SK-N-SH treated with all-trans-retinoic acid at 6 μM for 48 hours (cell line): ENCODE measurements at regions not wholly inside any gene's neighbourhood (a gene's known extent, or its start where the extent isn't known, plus 50 kb on each side); places are given as distances from the start of the nearest gene placed in this dataset.
A peak's percentile ranks its signal among the peaks of the same experiment; 100 is the strongest.

Source experiments
- ATAC-seq: fragments of 200-7000 bp; cut with Tn5 transposase; 3 replicates; pipeline ENCODE4 v1.9.1; 2020; ENCODE audit warnings: mild to moderate bottlenecking, moderate library complexity
- ARNTL ChIP-seq: fragments of 450-650 bp; formaldehyde crosslinking; IDR thresholded peaks from 2 replicates; pipeline ENCODE4 v1.5.0; 2020; ENCODE audit warnings: low read depth, mild to moderate bottlenecking, moderate library complexity, borderline replicate concordance
- BACH2 ChIP-seq: fragments of 250-450 bp; sonication (Bioruptor Pico); IDR thresholded peaks from 2 replicates; pipeline ENCODE4 v1.9.0; 2021; ENCODE audit warnings: mild to moderate bottlenecking, borderline replicate concordance
- CSDC2 ChIP-seq: fragments of 250-450 bp; sonication (Bioruptor Pico); IDR thresholded peaks from 2 replicates; pipeline ENCODE4 v1.5.0; 2020; ENCODE audit warnings: mild to moderate bottlenecking, moderate library complexity
- ESRRG ChIP-seq: fragments of 250-450 bp; sonication (Bioruptor Pico); IDR thresholded peaks from 2 replicates; pipeline ENCODE4 v1.6.1; 2021; ENCODE audit warnings: mild to moderate bottlenecking
- GLIS3 ChIP-seq: fragments of 250-450 bp; sonication (Bioruptor Pico); IDR thresholded peaks from 2 replicates; pipeline ENCODE4 v1.5.0; 2020; ENCODE audit warnings: mild to moderate bottlenecking, moderate library complexity
- ISL1 ChIP-seq: fragments of 250-450 bp; sonication (Bioruptor Pico); IDR thresholded peaks from 2 replicates; pipeline ENCODE4 v2.1.2; 2022; ENCODE audit warnings: mild to moderate bottlenecking, moderate library complexity
- OSR1 ChIP-seq: fragments of 250-450 bp; sonication (Bioruptor Pico); IDR thresholded peaks from 2 replicates; pipeline ENCODE4 v1.8.0; 2022; ENCODE audit warnings: moderate library complexity, mild to moderate bottlenecking, inconsistent platforms
- PPARA ChIP-seq: fragments of 250-450 bp; sonication (Bioruptor Pico); IDR thresholded peaks from 2 replicates; pipeline ENCODE4 v1.5.0; 2020; ENCODE audit warnings: mild to moderate bottlenecking, borderline replicate concordance
- RARB ChIP-seq: fragments of 250-450 bp; sonication (Bioruptor Pico); IDR thresholded peaks from 2 replicates; pipeline ENCODE4 v1.8.0; 2021; ENCODE audit warnings: mild to moderate bottlenecking, moderate library complexity
- SNAI2 ChIP-seq: fragments of 250-450 bp; sonication (Bioruptor Pico); IDR thresholded peaks from 2 replicates; pipeline ENCODE4 v1.5.0; 2020; ENCODE audit warnings: mild to moderate bottlenecking, moderate library complexity
- TCF4 ChIP-seq: fragments of 250-450 bp; sonication (Bioruptor Pico); IDR thresholded peaks from 2 replicates; pipeline ENCODE4 v1.8.0; 2021; ENCODE audit warnings: mild to moderate bottlenecking, moderate library complexity, borderline replicate concordance
- TOX ChIP-seq: fragments of 250-450 bp; sonication (Bioruptor Pico); IDR thresholded peaks from 2 replicates; pipeline ENCODE4 v1.8.0; 2021; ENCODE audit warnings: mild to moderate bottlenecking, moderate library complexity, borderline replicate concordance
- ZC3H10 ChIP-seq: fragments of 250-450 bp; sonication (Bioruptor Pico); IDR thresholded peaks from 2 replicates; pipeline ENCODE4 v1.5.1; 2021; ENCODE audit warnings: mild to moderate bottlenecking, moderate library complexity
- ZFP30 ChIP-seq: fragments of 450-650 bp; formaldehyde crosslinking; IDR thresholded peaks from 2 replicates; pipeline ENCODE4 v1.5.0; 2022; ENCODE audit warnings: mild to moderate bottlenecking, moderate library complexity
- ZNF565 ChIP-seq: fragments of 450-650 bp; formaldehyde crosslinking; conservative IDR thresholded peaks from 2 replicates; pipeline ENCODE4 v1.5.0; 2020; ENCODE audit warnings: low read depth, mild to moderate bottlenecking, moderate library complexity
- ZNF70 ChIP-seq: fragments of 450-650 bp; formaldehyde crosslinking; IDR thresholded peaks from 2 replicates; pipeline ENCODE4 v1.5.0; 2020; ENCODE audit warnings: mild to moderate bottlenecking, moderate library complexity
- ZNF8 ChIP-seq: fragments of 450-650 bp; formaldehyde crosslinking; IDR thresholded peaks from 2 replicates; pipeline ENCODE4 v1.5.0; 2020; ENCODE audit warnings: mild to moderate bottlenecking, moderate library complexity
- TF ChIP-seq, protein P1 (sequence below): fragments of 250-450 bp; sonication (Bioruptor Pico); IDR thresholded peaks from 2 replicates; pipeline ENCODE4 v1.5.1; 2020; ENCODE audit warnings: low read depth, mild to moderate bottlenecking, moderate library complexity
- TF ChIP-seq, protein P2 (sequence below): fragments of 250-450 bp; sonication (Bioruptor Pico); IDR thresholded peaks from 2 replicates; pipeline ENCODE4 v1.5.1; 2021; ENCODE audit warnings: mild to moderate bottlenecking, moderate library complexity
- TF ChIP-seq, protein P3 (sequence below): fragments of 250-450 bp; sonication (Bioruptor Pico); IDR thresholded peaks from 2 replicates; pipeline ENCODE4 v1.8.0; 2021; ENCODE audit warnings: low read depth, mild to moderate bottlenecking, moderate library complexity, borderline replicate concordance
- TF ChIP-seq, protein P4 (sequence below): fragments of 250-450 bp; sonication (Bioruptor Pico); IDR thresholded peaks from 2 replicates; pipeline ENCODE4 v1.8.0; 2020; ENCODE audit warnings: mild to moderate bottlenecking, moderate library complexity, borderline replicate concordance
- TF ChIP-seq, protein P5 (sequence below): fragments of 250-450 bp; sonication (Bioruptor Pico); IDR thresholded peaks from 2 replicates; pipeline ENCODE4 v1.5.0; 2020; ENCODE audit warnings: mild to moderate bottlenecking, moderate library complexity

DNA sequence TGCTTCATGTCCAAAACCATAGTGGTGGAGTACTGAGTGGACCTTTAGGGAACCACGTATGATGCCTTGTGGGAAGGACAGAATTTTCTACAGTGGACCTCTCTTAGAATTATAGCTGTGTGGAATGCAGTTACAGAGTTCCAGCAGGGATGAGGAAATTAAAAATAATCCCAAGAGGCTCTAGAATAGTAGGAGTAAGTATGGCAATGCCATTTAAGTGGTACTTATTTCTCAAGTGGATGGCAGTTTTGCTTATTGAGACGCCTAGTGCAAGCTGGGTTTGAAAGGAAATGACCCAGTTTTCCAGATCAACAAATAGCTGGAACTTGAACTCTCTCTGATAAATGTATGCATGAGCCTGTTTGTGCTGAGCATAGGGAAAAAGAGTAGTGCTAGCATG lies 431.6 kb downstream of the PRR16 start:
- TF ChIP-seq ZNF70 (CRISPR knock-in tag) (no peak), CSDC2 (CRISPR knock-in tag) (no peak), TOX (CRISPR knock-in tag) (no peak), ZC3H10 (no peak), ZNF565 (CRISPR knock-in tag) (no peak), ESRRG (CRISPR knock-in tag) (no peak), BACH2 (CRISPR knock-in tag) (no peak), GLIS3 (no peak)
- TF ChIP-seq, protein P1, sequence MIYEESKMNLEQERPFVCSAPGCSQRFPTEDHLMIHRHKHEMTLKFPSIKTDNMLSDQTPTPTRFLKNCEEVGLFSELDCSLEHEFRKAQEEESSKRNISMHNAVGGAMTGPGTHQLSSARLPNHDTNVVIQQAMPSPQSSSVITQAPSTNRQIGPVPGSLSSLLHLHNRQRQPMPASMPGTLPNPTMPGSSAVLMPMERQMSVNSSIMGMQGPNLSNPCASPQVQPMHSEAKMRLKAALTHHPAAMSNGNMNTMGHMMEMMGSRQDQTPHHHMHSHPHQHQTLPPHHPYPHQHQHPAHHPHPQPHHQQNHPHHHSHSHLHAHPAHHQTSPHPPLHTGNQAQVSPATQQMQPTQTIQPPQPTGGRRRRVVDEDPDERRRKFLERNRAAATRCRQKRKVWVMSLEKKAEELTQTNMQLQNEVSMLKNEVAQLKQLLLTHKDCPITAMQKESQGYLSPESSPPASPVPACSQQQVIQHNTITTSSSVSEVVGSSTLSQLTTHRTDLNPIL (CRISPR knock-in tag): no peak
- TF ChIP-seq, all 23 proteins: peak for 0
- no peak for ATAC-seq

DNA sequence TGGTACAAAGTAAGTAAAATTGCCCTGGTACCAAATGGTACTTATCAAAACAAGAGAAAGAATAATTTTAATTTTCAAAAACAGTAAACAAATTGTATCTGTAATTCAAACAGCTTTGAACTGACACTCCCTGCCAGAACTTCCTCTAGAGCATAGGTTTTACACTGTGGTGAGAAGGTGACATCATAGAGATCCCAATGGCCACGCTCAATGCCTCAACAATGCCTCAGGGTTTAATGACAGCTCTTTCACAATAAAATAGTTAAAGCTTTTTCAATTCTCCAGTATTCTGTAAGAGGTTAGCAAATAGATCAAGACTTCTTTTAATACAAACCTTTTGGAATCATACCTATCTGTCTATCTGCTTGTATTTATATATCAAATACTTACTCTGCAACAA lies 437.1 kb downstream of the PRR16 start:
- no peak for TF ChIP-seq ZNF565 (CRISPR knock-in tag)
- TF ChIP-seq, protein P2, sequence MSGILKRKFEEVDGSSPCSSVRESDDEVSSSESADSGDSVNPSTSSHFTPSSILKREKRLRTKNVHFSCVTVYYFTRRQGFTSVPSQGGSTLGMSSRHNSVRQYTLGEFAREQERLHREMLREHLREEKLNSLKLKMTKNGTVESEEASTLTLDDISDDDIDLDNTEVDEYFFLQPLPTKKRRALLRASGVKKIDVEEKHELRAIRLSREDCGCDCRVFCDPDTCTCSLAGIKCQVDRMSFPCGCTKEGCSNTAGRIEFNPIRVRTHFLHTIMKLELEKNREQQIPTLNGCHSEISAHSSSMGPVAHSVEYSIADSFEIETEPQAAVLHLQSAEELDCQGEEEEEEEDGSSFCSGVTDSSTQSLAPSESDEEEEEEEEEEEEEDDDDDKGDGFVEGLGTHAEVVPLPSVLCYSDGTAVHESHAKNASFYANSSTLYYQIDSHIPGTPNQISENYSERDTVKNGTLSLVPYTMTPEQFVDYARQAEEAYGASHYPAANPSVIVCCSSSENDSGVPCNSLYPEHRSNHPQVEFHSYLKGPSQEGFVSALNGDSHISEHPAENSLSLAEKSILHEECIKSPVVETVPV (CRISPR knock-in tag): no peak
- TF ChIP-seq SNAI2 (CRISPR knock-in tag): no peak
- no peak for TF ChIP-seq BACH2 (CRISPR knock-in tag)
- TF ChIP-seq, protein P1 (CRISPR knock-in tag): no peak
- no peak for TF ChIP-seq TOX (CRISPR knock-in tag)
- TF ChIP-seq ESRRG (CRISPR knock-in tag): no peak
- no peak for TF ChIP-seq ISL1
- no peak for ATAC-seq

DNA sequence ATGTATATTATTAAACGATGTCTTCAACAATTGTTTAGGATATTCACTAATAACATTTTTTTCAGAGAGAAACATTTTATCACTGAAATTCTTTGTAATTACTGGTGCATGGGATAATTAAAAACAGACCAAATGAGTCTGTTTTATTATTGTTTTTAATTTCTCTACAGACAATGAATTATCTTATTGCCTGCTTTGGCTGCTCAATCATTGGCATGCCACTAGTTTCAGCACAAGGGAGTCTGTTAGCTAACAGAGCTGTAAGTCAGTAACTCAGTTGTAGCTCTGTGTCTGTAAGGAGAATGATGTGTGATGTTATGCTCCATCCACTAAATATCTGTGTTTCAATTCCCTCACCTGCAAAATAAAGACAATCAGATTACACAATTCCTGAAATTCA lies 443.9 kb downstream of the PRR16 start:
- ATAC-seq: no peak

DNA sequence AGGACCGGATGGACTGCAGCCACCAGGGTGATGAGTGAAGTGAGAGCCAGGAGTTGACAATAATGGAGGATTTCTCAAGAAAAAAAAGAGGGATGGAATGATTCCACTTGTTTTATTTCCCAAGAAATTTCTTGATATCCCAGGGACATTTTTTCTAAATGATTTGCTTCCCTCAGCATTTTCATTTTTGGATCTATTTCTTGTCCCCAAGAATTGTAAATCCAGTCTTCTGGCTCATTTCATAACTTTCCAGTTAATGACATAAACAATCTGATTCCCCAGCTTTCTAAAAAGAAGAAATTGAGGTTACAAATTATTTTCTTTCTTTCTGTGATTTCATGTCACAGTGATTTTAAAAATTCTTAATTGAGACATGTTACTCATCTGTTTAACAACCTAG lies 446.5 kb downstream of the PRR16 start:
- TF ChIP-seq, protein P3, sequence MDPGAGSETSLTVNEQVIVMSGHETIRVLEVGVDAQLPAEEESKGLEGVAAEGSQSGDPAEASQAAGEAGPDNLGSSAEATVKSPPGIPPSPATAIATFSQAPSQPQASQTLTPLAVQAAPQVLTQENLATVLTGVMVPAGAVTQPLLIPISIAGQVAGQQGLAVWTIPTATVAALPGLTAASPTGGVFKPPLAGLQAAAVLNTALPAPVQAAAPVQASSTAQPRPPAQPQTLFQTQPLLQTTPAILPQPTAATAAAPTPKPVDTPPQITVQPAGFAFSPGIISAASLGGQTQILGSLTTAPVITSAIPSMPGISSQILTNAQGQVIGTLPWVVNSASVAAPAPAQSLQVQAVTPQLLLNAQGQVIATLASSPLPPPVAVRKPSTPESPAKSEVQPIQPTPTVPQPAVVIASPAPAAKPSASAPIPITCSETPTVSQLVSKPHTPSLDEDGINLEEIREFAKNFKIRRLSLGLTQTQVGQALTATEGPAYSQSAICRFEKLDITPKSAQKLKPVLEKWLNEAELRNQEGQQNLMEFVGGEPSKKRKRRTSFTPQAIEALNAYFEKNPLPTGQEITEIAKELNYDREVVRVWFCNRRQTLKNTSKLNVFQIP (CRISPR knock-in tag): no peak
- TF ChIP-seq ZNF565 (CRISPR knock-in tag) (no peak), ARNTL (no peak), OSR1 (no peak), ZC3H10 (no peak), GLIS3 (no peak), ZNF70 (CRISPR knock-in tag) (no peak), ZFP30 (CRISPR knock-in tag) (no peak), BACH2 (CRISPR knock-in tag) (no peak), TCF4 (CRISPR knock-in tag) (no peak), PPARA (CRISPR knock-in tag) (no peak), CSDC2 (CRISPR knock-in tag) (no peak), SNAI2 (CRISPR knock-in tag) (no peak), ESRRG (CRISPR knock-in tag) (no peak), TOX (CRISPR knock-in tag) (no peak), RARB (CRISPR knock-in tag) (no peak)
- TF ChIP-seq, protein P4, sequence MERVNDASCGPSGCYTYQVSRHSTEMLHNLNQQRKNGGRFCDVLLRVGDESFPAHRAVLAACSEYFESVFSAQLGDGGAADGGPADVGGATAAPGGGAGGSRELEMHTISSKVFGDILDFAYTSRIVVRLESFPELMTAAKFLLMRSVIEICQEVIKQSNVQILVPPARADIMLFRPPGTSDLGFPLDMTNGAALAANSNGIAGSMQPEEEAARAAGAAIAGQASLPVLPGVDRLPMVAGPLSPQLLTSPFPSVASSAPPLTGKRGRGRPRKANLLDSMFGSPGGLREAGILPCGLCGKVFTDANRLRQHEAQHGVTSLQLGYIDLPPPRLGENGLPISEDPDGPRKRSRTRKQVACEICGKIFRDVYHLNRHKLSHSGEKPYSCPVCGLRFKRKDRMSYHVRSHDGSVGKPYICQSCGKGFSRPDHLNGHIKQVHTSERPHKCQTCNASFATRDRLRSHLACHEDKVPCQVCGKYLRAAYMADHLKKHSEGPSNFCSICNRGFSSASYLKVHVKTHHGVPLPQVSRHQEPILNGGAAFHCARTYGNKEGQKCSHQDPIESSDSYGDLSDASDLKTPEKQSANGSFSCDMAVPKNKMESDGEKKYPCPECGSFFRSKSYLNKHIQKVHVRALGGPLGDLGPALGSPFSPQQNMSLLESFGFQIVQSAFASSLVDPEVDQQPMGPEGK (CRISPR knock-in tag): no peak
- TF ChIP-seq, protein P5, sequence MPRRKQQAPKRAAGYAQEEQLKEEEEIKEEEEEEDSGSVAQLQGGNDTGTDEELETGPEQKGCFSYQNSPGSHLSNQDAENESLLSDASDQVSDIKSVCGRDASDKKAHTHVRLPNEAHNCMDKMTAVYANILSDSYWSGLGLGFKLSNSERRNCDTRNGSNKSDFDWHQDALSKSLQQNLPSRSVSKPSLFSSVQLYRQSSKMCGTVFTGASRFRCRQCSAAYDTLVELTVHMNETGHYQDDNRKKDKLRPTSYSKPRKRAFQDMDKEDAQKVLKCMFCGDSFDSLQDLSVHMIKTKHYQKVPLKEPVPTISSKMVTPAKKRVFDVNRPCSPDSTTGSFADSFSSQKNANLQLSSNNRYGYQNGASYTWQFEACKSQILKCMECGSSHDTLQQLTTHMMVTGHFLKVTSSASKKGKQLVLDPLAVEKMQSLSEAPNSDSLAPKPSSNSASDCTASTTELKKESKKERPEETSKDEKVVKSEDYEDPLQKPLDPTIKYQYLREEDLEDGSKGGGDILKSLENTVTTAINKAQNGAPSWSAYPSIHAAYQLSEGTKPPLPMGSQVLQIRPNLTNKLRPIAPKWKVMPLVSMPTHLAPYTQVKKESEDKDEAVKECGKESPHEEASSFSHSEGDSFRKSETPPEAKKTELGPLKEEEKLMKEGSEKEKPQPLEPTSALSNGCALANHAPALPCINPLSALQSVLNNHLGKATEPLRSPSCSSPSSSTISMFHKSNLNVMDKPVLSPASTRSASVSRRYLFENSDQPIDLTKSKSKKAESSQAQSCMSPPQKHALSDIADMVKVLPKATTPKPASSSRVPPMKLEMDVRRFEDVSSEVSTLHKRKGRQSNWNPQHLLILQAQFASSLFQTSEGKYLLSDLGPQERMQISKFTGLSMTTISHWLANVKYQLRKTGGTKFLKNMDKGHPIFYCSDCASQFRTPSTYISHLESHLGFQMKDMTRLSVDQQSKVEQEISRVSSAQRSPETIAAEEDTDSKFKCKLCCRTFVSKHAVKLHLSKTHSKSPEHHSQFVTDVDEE (CRISPR knock-in tag): no peak
- no peak for ATAC-seq

More for the DNA sequence above, 443.9 kb downstream of the PRR16 start:
- TF ChIP-seq, protein P2 (CRISPR knock-in tag): no peak
- TF ChIP-seq ZNF8 (CRISPR knock-in tag): peak; percentile 68; the same call in 1 of the 2 replicates
